ENCODE measurements at regions not wholly inside any gene's neighbourhood (a gene's known extent, or its start where the extent isn't known, plus 50 kb on each side); places are given as distances from the start of the nearest gene placed in this dataset.
"Not testable (repeated sequence)": the region's sequence is repeated elsewhere in the genome, so short reads cannot be mapped to it uniquely, and the experiment has no call there.

DNA sequence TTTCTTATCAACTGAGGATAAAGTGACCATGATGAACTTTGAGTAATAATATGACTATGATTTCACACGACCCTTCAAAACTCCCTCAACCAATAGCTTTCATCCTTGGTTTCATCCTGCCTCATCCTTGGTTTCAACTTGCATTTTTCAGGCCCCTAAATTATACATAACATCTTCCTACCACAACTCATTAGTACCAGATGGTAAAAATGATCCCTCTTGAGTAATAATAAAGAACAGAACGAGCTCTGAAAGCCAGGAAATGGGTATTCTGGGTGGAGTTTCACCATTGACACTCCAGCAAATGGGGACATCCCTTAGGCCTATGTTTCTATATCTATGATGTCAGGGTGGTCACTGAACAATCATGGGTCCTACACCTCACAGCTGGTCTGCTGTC, 72.1 kb upstream of the LMNTD1 start:
- Histone ChIP-seq H3K4me3 (no peak overlapping the region), H3K9me3 (replicated peaks in 1 of 3) (no peaks in the 10 kb centered on the region), H3K27ac (no peak overlapping the region), H3K27me3 (no peaks in the 10 kb centered on the region), H3K4me1 (replicated peaks in 1 of 2) (no peaks in the 10 kb centered on the region), H3K36me3 (replicated peaks in 1 of 2) (no peaks in the 10 kb centered on the region)
- DNase-seq: no peak
- 71 to 82% (median 74%) methylated on average over 2 of the region's 2 CpGs for WGBS, 4 donors
- no peak for TF ChIP-seq POLR2A (IDR thresholded peaks at IDR 0.05)
- TF ChIP-seq, protein P1, sequence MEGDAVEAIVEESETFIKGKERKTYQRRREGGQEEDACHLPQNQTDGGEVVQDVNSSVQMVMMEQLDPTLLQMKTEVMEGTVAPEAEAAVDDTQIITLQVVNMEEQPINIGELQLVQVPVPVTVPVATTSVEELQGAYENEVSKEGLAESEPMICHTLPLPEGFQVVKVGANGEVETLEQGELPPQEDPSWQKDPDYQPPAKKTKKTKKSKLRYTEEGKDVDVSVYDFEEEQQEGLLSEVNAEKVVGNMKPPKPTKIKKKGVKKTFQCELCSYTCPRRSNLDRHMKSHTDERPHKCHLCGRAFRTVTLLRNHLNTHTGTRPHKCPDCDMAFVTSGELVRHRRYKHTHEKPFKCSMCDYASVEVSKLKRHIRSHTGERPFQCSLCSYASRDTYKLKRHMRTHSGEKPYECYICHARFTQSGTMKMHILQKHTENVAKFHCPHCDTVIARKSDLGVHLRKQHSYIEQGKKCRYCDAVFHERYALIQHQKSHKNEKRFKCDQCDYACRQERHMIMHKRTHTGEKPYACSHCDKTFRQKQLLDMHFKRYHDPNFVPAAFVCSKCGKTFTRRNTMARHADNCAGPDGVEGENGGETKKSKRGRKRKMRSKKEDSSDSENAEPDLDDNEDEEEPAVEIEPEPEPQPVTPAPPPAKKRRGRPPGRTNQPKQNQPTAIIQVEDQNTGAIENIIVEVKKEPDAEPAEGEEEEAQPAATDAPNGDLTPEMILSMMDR (IDR thresholded peaks at IDR 0.05): no peak
- intact Hi-C loops (cut with DNase I): no loop called here

DNA sequence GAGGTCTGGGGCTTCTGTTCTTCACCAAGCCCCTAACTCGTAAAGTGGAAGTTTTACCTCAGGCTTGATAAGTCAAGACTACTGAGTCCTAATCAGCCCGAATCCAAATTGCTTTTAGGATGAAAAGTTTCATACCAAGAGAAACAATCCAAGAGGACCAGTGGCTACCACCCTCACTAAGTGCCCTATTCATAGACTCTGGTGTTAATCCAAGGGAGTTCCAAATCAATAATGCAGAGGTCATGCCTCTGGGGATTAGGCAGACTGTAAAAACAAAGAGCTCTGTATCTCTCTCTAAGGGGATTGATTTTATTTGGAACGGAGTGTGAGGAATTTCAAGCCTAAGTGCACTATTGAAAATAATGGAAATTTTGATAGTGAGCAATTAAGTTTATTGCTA, 76.3 kb upstream of the LMNTD1 start:
- intact Hi-C loops (cut with DNase I): no loop called here
- Histone ChIP-seq H3K27ac (no peak overlapping the region), H3K27me3 (no peaks in the 10 kb centered on the region), H3K4me1 (replicated peaks in 1 of 2) (no peaks in the 10 kb centered on the region), H3K9me3 (replicated peaks in 1 of 3) (no peaks in the 10 kb centered on the region), H3K36me3 (replicated peaks in 1 of 2) (no peaks in the 10 kb centered on the region), H3K4me3 (no peak overlapping the region)
- WGBS, 4 donors: 74 to 85% (median 79%) methylated on average over 3 of the region's 3 CpGs
- TF ChIP-seq, protein P1 (IDR thresholded peaks at IDR 0.05): no peak
- no peak for TF ChIP-seq POLR2A (IDR thresholded peaks at IDR 0.05)
- DNase-seq: no peak

DNA sequence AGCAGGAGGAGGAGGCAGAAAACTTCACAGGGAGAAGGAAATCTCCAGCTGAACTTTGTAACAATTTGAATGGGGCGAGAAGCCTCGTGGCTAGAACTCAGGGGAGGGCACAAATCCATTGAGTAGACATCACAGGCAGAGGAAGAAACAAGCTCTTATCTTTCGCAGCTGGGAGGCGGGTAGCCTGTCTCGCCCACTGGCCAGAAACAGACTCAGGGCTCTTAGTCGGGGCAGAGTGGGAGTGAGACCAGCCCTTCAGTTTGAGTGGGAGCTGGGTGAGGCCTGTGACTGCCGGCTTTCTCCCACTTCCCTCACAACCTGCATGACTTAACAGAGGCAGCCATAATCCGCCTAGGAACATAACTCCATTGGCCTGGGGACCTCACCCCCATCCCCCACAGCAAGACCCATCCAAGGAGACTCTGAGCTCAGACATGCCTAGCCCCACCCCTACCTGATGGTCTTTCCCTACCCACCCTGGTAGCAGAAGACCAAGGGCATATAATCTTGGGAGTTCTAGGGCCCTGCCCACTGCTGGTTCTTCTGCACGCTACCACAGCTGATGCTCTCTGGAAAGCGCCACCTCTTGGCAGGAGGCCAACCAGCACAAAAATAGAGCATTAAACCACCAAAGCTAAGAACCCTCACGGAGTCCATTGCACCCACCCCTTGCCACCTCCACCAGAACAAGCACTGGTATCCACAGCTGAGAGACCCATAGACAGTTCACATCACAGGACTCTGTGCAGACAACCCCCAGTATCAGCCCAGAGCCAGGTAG, 77.8 kb upstream of the LMNTD1 start:
- WGBS, 4 donors: 86 to 94% (median 90%) methylated on average over 11 of the region's 11 CpGs
- H3K4me3 ChIP-seq; intact Hi-C loops (cut with DNase I): not testable (repeated sequence)

DNA sequence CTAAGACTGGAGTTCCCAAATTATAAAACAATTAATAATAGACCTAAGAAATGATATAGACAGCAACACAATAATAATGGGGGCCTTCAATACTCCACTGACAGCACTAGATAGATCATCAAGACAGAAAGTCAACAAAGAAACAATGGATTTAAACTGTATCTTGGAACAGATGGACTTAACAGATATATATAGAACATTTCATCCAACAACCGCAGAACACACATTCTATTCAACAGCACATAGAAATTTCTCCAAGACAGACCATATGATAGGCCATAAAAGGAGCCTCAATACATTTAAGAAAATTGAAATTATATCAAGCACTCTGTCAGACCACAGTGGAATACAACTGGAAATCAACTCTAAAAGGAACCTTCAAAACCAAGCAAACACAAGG, 80.1 kb upstream of the LMNTD1 start:
- H3K36me3 ChIP-seq (replicated peaks in 1 of 2); H3K27ac ChIP-seq; H3K4me1 ChIP-seq (replicated peaks in 1 of 2); H3K27me3 ChIP-seq; DNase-seq; intact Hi-C loops (cut with DNase I); H3K9me3 ChIP-seq (replicated peaks in 1 of 3); H3K4me3 ChIP-seq: not testable (repeated sequence)
- WGBS, 4 donors: 78 to 88% (median 86%) methylated on average over 1 of the region's 1 CpG

More for the DNA sequence above, 77.8 kb upstream of the LMNTD1 start:
- H3K27me3 ChIP-seq; H3K27ac ChIP-seq; DNase-seq; H3K4me1 ChIP-seq (replicated peaks in 1 of 2); H3K9me3 ChIP-seq (replicated peaks in 1 of 3); H3K36me3 ChIP-seq (replicated peaks in 1 of 2): not testable (repeated sequence)

DNA sequence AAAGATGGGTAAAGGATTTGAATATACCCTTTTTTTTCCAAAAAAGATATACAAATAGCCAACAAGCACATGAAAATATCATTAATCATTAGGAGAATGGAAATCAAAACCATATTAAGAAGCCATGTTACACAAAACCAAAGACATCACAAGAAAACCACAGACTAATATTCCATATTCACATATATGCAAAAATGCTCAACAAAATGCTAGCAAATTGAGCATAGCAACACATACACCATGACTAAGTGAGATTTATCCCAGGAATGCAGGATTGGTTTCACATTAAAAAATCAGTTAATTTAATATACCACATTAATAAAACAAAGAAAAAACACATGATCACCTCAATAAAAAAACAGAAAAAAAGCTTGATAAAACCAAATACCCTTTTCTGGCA, 84.7 kb upstream of the LMNTD1 start:
- DNase-seq: no peak
- Histone ChIP-seq H3K27me3 (no peaks in the 10 kb centered on the region), H3K27ac (no peak overlapping the region), H3K9me3 (replicated peaks in 1 of 3) (no peaks in the 10 kb centered on the region), H3K4me3 (no peak overlapping the region), H3K4me1 (replicated peaks in 1 of 2) (no peaks in the 10 kb centered on the region), H3K36me3 (replicated peaks in 1 of 2) (no peaks in the 10 kb centered on the region)
- intact Hi-C loops (cut with DNase I): no loop called here
- TF ChIP-seq POLR2A (IDR thresholded peaks at IDR 0.05): no peak
- TF ChIP-seq, protein P1 (IDR thresholded peaks at IDR 0.05): no peak

Measured in adrenal gland (tissue), 9 donors.